GM12873 (cell line): ENCODE measurements at regions not wholly inside any gene's neighbourhood (a gene's known extent, or its start where the extent isn't known, plus 50 kb on each side); places are given as distances from the start of the nearest gene placed in this dataset.

Experiments
- TF ChIP-seq, protein P1 (sequence below): IDR thresholded peaks from 2 replicates; pipeline ENCODE4 v1.5.1; 2012; ENCODE audit warnings: low read depth, mild to moderate bottlenecking, moderate library complexity, low read length, control low read depth; ENCODE audit not compliant: insufficient read depth; ENCODE audit errors: missing control alignments

DNA sequence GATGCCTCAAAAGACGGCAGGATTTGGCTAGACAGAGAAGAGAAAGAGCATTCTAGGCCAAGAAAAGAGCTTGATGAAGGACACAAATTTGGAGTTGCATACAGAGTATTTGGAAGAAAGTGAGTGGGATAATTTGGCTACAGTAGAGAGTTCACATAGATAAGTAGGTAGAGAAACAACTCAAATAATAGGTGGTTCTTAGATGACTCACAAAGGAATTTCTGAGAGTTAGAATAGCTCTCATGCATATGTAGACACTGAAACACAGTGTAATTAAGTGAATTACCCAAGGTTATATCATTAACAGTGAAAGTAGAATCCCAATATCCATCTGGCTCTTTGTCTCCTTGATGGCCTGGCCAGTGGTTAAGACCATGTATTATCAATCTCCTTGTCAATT is 228.6 kb upstream of the DDI1 start:
- TF ChIP-seq, protein P1, sequence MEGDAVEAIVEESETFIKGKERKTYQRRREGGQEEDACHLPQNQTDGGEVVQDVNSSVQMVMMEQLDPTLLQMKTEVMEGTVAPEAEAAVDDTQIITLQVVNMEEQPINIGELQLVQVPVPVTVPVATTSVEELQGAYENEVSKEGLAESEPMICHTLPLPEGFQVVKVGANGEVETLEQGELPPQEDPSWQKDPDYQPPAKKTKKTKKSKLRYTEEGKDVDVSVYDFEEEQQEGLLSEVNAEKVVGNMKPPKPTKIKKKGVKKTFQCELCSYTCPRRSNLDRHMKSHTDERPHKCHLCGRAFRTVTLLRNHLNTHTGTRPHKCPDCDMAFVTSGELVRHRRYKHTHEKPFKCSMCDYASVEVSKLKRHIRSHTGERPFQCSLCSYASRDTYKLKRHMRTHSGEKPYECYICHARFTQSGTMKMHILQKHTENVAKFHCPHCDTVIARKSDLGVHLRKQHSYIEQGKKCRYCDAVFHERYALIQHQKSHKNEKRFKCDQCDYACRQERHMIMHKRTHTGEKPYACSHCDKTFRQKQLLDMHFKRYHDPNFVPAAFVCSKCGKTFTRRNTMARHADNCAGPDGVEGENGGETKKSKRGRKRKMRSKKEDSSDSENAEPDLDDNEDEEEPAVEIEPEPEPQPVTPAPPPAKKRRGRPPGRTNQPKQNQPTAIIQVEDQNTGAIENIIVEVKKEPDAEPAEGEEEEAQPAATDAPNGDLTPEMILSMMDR = no peak

DNA sequence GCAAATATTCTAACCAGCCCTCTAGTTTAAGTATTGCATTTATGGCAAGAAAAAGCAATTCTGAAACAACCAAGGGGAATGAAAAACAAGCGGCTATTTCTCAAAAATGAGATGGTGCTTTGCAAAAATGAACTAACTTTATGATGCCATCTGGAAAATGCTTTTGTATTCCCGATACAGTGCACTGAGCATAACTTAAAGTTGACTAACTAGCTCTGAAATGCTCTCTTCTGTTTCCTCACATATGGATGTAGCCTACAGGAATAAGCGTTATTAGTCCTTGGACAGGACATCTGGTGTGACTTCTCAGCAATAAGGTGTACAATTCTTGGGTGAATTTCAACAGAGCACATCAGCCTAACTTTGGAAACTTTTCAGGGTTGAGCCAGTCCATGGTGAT is 228.2 kb upstream of the DDI1 start:
- TF ChIP-seq, protein P1 = no peak

DNA sequence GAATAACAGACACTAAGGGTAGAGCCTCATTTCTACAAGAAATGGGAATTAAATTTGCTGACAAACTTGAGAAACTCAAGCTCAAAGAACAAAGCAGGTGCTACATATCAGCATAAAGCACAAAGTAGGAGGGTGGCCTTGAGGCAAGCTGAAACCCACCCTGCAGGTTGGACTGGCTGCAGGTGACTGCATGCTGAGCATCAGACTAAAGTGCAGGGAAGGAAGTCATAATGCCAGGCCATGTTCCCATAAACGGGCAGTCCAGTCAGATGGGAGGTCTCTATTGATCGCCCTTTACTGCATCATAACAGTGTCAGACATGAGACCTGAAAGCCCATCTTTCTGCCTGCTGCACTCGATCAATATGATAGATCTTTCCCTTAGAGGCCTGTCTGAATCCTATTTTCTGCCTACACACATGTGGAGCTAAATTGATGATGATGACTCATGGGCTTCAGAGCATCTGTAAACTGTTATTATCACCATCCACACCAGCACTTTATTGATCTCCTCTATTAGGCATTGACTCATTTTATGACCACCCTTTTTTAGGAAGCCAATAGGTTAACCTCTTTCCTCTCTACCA is 224.5 kb upstream of the DDI1 start:
- TF ChIP-seq, protein P1 = no peak

DNA sequence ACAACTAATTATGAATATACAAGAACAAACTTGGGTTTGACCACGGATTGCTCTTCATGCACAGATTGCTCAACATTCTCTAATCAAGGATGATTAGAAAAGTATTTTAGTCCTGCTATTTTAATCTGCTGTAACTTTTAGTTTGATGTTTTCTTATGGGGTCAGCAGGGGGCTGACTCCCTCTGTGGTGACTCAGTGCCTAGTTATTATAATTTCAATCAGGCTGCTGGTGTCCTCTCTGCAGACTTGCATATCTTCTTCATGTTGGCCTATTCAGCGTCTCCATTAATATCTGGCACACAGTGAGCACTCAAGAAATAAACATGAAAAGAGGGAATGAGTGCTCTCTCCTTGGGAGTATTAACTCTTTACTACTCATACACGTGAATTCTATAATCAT is 223.8 kb upstream of the DDI1 start:
- TF ChIP-seq, protein P1 = no peak

DNA sequence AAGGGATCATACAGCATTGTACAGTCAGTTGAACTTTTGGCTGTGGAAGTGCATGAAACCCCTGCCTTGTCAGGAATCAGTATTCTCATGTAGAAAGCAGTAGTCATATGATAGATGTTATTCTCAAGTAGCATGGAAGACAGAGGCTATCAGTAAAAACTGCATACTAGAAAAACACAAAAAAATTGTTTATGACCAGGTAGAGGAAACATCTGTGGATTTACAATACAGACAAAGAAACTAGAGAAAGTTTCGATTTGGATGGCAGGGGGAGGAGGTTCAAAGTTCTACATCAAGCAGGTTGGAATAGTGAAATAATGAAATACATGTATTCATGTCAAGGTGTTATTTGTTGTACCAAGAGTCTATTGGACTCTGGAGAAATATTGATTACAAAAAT is 212.3 kb upstream of the DDI1 start:
- TF ChIP-seq, protein P1 = no peak

DNA sequence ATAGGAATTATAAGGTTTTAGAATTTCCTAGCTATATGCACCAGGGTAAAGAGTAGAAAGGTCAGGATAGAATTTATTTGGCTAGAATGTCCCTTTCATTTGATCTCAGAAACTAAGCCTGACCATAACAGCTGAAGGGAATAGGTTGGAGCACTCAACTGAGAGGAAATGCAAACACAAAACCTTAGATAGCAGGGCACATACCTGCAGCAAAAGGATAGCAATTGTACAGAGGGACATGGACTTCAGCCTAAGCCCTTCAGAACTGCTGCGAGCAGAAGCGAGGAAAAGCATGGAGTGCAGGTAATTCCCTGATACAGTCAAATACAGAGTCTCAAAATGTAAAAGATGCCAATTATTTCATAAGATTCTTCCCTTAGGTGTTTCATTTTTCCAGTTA is 211.0 kb upstream of the DDI1 start:
- TF ChIP-seq, protein P1 = no peak

DNA sequence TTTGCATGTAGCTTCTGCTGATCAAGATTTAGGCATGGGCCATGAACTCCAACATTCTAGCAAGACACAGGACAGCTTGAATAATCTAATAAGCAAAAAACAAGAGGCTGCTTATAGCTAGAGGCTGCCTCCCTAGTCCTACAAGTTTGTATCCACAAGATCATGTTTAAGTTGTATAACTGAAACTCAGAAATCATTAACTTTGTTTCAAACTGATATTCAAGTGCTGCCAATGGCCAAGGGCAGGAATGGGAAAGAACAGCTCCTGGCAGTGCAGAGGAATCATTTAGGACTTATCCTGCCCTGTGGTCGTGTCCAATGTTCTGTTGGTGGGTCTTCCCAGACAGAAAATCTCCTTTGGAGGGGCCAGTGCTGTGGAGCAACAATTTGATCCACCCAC is 209.6 kb upstream of the DDI1 start:
- TF ChIP-seq, protein P1 = no peak
